Pancreas (tissue), 10 donors: ENCODE measurements at regions not wholly inside any gene's neighbourhood (a gene's known extent, or its start where the extent isn't known, plus 50 kb on each side); places are given as distances from the start of the nearest gene placed in this dataset.

Experiments
- ATAC-seq, 4 donors: fragments of 200-7000 bp; cut with Tn5 transposase; one replicate each; pipeline versions ENCODE4 v1.8.0 to v1.9.1; 2020; ENCODE audit warnings: mild to moderate bottlenecking in 4 of 4, moderate library complexity in 4 of 4
- DNase-seq, 6 donors: peaks; one replicate each; pipeline ENCODE4 v3.0.0-alpha.2; 2020
- FAIRE-seq: peaks from 2 replicates; lab custom pipeline; 2012; peaks lifted over from hg19 to GRCh38; lab: Jason Lieb, UNC
- H3K27ac ChIP-seq, 4 donors: fragments of 200-600 bp; sonication (generic); 1 replicate in 3 of 4; 2 replicates in 1 of 4; pipeline versions ENCODE4 v1.5.0 to v1.8.0; 2020
- H3K27me3 ChIP-seq, 4 donors: fragments of 200-600 bp; one replicate each; pipeline ENCODE4 v1.8.0; 2021
- H3K36me3 ChIP-seq, 3 donors: fragments of 200-600 bp; sonication (generic) in 1 of 3; one replicate each; pipeline versions ENCODE4 v1.5.0 to v1.8.0; 2020 to 2021
- H3K4me1 ChIP-seq, 3 donors: fragments of 200-600 bp; one replicate each; pipeline ENCODE4 v1.8.0; 2021
- H3K4me3 ChIP-seq, 4 donors: fragments of 200-600 bp; sonication (generic) in 2 of 4; one replicate each; pipeline versions ENCODE4 v1.5.0 to v1.8.0; 2020 to 2021
- H3K9me3 ChIP-seq, 4 donors: fragments of 200-600 bp; one replicate each; pipeline ENCODE4 v1.8.0; 2021
- CTCF ChIP-seq, 4 donors: fragments of 200-600 bp; sonication (generic) in 3 of 4; IDR thresholded peaks; one replicate each; pipeline versions ENCODE4 v1.5.0 to v1.8.0; 2021; ENCODE audit warnings: antibody characterized with exemption in 4 of 4
- WGBS, 2 donors: extraction: QIAGEN DNeasy Blood & Tissue Kit; methylation state at CpG; one replicate each; pipeline ENCODE4 v1.1.7; 2013; 5-methylcytosine and 5-hydroxymethylcytosine counted together
- intact Hi-C, 3 donors: fragments of 100-400 bp; cut with DNase I; formaldehyde crosslinking; loops; one replicate each; pipeline versions ENCODE4 v1.11.1 to v1.14.2; 2022
- donor health status: healthy with polysubstance abuse.
- donor health status: DM: no; HTN: no; CAD: no; lungs with moderate emphysema.
- donor health status: DM: no; HTN: no; CAD: no.
- donor health status: control.
- donor health status: control.
- donor health status: Bipolar disorder and iron deficiency.
- donor health status: DM: yes; HTN: yes; CAD: no.
- donor health status: DM: no; HTN: no; CAD: no.
- donor health status: DM: no; HTN: no; CAD: no.
- donor health status: DM: yes; HTN: yes; CAD: no.

- WGBS, 2 donors = 79 to 88% methylated on average over 2 of the region's 2 CpGs
- Histone ChIP-seq H3K4me1 (no peaks in the 10 kb centered on the region), H3K27ac (no peak overlapping the region), H3K4me3 (no peak overlapping the region), H3K36me3 (no peaks in the 10 kb centered on the region), H3K27me3 (peaks cover 0 to 7% (median 0%) of the 10 kb centered on the region in 4 donors), H3K9me3 (no peaks in the 10 kb centered on the region)
- ATAC-seq = no peak
- no peak for DNase-seq
- intact Hi-C loops = no loop called here
- FAIRE-seq = no peak
- TF ChIP-seq CTCF (IDR thresholded peaks at IDR 0.05) = no peak
Measured at GRCh38 chr10:28946479-28946878, 269.2 kb downstream of the BAMBI start.

GRCh38 chr10:28947171-28947570 is 269.9 kb downstream of the BAMBI start:
- TF ChIP-seq CTCF (IDR thresholded peaks at IDR 0.05) = no peak
- no peaks in the 10 kb centered on the region for H3K9me3 ChIP-seq
- no peaks in the 10 kb centered on the region for H3K4me1 ChIP-seq
- H3K27ac ChIP-seq = no peak overlapping the region
- intact Hi-C loops = no loop called here
- FAIRE-seq (no peak), DNase-seq (no peak), ATAC-seq (no peak)
- H3K4me3 ChIP-seq = no peak overlapping the region
- no peaks in the 10 kb centered on the region for H3K36me3 ChIP-seq
- H3K27me3 ChIP-seq = peaks cover 0 to 7% (median 0%) of the 10 kb centered on the region in 4 donors
- WGBS, 2 donors = 72 to 80% methylated on average over 6 of the region's 6 CpGs

- Histone ChIP-seq H3K27ac (no peak overlapping the region), H3K4me1 (no peaks in the 10 kb centered on the region), H3K36me3 (no peaks in the 10 kb centered on the region), H3K9me3 (no peaks in the 10 kb centered on the region), H3K27me3 (peaks cover 0 to 7% (median 0%) of the 10 kb centered on the region in 4 donors), H3K4me3 (no peak overlapping the region)
- intact Hi-C loops = no loop called here
- ATAC-seq (no peak), FAIRE-seq (no peak), DNase-seq (no peak)
- no peak for TF ChIP-seq CTCF (IDR thresholded peaks at IDR 0.05)
- WGBS, 2 donors = 66 to 84% methylated on average over 1 of the region's 1 CpG
Measured at GRCh38 chr10:28948046-28948445, 270.7 kb downstream of the BAMBI start.

- WGBS, 2 donors = 75% methylated on average over 8 of the region's 8 CpGs
- peaks cover 0 to 7% (median 0%) of the 10 kb centered on the region in 4 donors for H3K27me3 ChIP-seq
- no peaks in the 10 kb centered on the region for H3K4me1 ChIP-seq
- no peaks in the 10 kb centered on the region for H3K9me3 ChIP-seq
- no peak for TF ChIP-seq CTCF (IDR thresholded peaks at IDR 0.05)
- DNase-seq (no peak), ATAC-seq (no peak), FAIRE-seq (no peak)
- H3K36me3 ChIP-seq = no peaks in the 10 kb centered on the region
- H3K27ac ChIP-seq = no peak overlapping the region
- no peak overlapping the region for H3K4me3 ChIP-seq
- intact Hi-C loops = no loop called here
Measured at GRCh38 chr10:28949005-28950004, 272.0 kb downstream of the BAMBI start.

- Histone ChIP-seq H3K4me3 (no peak overlapping the region), H3K4me1 (no peaks in the 10 kb centered on the region), H3K9me3 (no peaks in the 10 kb centered on the region), H3K27me3 (peaks cover 0 to 3% (median 0%) of the 10 kb centered on the region in 4 donors), H3K27ac (no peak overlapping the region), H3K36me3 (no peaks in the 10 kb centered on the region)
- FAIRE-seq (no peak), DNase-seq (no peak), ATAC-seq (no peak)
- WGBS, 2 donors = 72 to 75% methylated on average over 6 of the region's 6 CpGs
- TF ChIP-seq CTCF (IDR thresholded peaks at IDR 0.05) = no peak
- intact Hi-C loops = no loop called here
Measured at GRCh38 chr10:28951484-28951883, 274.2 kb downstream of the BAMBI start.
